Activated naive CD8-positive, alpha-beta T cell treated with anti-CD3 and anti-CD28 coated beads for 36 hours (primary cell): ENCODE measurements at regions not wholly inside any gene's neighbourhood (a gene's known extent, or its start where the extent isn't known, plus 50 kb on each side); places are given as distances from the start of the nearest gene placed in this dataset.

ENCODE experiments used
- DNase-seq: peaks from one replicate; pipeline ENCODE4 v3.0.0; 2021
- H3K27ac Mint-ChIP-seq: one replicate; pipeline ENCODE4 v1.8.0; 2022; ENCODE audit warnings: mild to moderate bottlenecking, moderate library complexity, mixed read lengths
- H3K27me3 Mint-ChIP-seq: one replicate; pipeline ENCODE4 v1.8.0; 2022; ENCODE audit warnings: mild to moderate bottlenecking, mixed read lengths
- H3K36me3 Mint-ChIP-seq: one replicate; pipeline ENCODE4 v1.8.0; 2021; ENCODE audit warnings: mild to moderate bottlenecking, mixed read lengths
- H3K4me1 Mint-ChIP-seq: one replicate; pipeline ENCODE4 v1.8.0; 2021; ENCODE audit warnings: mixed read lengths
- H3K4me3 Mint-ChIP-seq: one replicate; pipeline ENCODE4 v1.8.0; 2022; ENCODE audit warnings: mild to moderate bottlenecking, moderate library complexity, mixed read lengths
- H3K9me3 Mint-ChIP-seq: one replicate; pipeline ENCODE4 v1.8.0; 2022; ENCODE audit warnings: mixed read lengths

DNA sequence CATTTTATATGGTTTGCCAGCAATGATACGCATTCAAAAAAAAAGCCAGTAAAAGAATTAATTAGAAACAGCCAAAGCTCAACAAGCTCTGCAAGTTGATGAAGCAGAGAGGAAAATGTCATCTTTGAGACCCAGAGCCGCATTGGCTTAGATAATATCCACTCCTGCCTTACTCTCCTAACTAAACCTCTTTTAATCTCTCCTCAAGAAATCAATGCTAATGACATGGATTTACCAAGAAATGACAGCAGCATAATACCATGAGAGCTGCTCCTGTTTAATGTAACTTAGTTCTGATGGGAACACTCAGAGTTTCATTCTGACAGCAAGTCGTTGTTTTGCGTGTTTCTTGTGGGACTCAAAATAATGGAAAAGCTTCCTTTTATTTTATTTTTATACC lies 1099.4 kb upstream of the PIK3C3 start:
- H3K4me1 Mint-ChIP-seq = no peaks in the 10 kb centered on the region
- H3K4me3 Mint-ChIP-seq = no peak overlapping the region

DNA sequence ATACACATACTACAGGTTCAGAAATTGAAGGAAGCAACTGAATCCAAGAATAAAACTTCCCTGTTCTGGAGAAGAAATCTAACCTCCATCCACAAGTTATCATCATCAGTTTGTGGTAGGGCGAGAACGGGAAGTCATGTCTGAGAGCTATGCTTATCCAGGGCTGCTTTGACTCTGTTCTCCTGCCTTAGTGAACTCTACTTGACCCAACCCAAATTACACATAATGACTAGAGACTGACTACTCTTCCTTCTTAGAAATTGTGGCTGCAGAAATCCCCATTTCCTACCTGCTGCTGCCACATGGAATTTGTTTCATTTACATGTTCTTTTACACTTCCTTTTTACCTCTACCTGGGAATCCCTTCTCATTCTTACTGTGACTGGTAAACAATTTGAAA lies 1102.6 kb upstream of the PIK3C3 start:
- no peak overlapping the region for H3K4me3 Mint-ChIP-seq

More for the DNA sequence above, 1099.4 kb upstream of the PIK3C3 start:
- H3K36me3 Mint-ChIP-seq = no peaks in the 10 kb centered on the region
- peaks cover 5% of the 10 kb centered on the region for H3K9me3 Mint-ChIP-seq
- DNase-seq = no peak
- no peaks in the 10 kb centered on the region for H3K27me3 Mint-ChIP-seq
- H3K27ac Mint-ChIP-seq = no peak overlapping the region

DNA sequence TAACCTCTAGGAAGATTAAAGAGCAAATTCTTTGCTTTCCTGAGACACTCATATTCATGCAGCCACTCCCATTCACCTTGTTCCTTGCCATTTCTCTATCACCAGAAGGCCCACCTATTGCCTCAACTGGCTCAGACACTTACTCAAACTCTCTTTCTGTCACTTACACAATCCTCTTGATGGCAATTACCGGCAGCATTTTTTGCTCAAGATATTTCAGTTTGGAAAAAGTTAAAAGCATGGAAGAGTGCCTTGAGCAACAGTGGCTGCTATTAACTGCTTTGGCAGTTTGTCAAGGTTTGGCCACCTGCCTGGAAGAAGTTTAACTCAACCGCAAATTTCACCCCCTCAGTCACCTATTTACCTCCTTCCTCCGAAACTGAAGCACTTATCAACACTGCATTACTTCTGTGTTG lies 1104.0 kb upstream of the PIK3C3 start:
- Mint-ChIP-seq H3K4me1 (no peaks in the 10 kb centered on the region), H3K27me3 (no peaks in the 10 kb centered on the region), H3K36me3 (no peaks in the 10 kb centered on the region), H3K27ac (no peak overlapping the region), H3K4me3 (no peak overlapping the region), H3K9me3 (peaks cover 3% of the 10 kb centered on the region)
- no peak for DNase-seq

More for the DNA sequence above, 1102.6 kb upstream of the PIK3C3 start:
- H3K36me3 Mint-ChIP-seq = no peaks in the 10 kb centered on the region
- no peaks in the 10 kb centered on the region for H3K4me1 Mint-ChIP-seq
- H3K27ac Mint-ChIP-seq = no peak overlapping the region
- H3K9me3 Mint-ChIP-seq = peaks cover 3% of the 10 kb centered on the region
- DNase-seq = no peak
- no peaks in the 10 kb centered on the region for H3K27me3 Mint-ChIP-seq

DNA sequence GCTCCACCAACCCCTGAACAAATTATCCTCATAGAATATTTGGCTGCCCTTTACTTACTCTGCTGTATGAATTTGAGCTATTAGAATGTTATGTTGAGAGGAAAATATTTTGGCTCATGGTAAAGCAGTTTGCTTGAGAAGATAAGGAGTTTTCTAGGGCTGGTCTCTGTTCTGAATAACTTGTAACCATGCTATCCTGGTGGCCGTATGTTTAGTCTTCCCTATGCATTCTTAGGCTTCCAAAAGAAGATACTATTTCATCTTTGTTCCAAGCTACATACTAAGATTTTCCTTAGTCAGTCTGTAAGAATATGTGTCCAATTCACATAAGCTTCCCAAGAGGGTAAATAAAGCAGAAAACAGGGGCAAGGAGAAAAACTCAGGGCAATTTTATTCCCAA lies 1105.1 kb upstream of the PIK3C3 start:
- no peak overlapping the region for H3K4me3 Mint-ChIP-seq
- H3K4me1 Mint-ChIP-seq = no peaks in the 10 kb centered on the region
- H3K9me3 Mint-ChIP-seq = peaks cover 3% of the 10 kb centered on the region
- no peak for DNase-seq
- H3K27ac Mint-ChIP-seq = no peak overlapping the region
- H3K36me3 Mint-ChIP-seq = no peaks in the 10 kb centered on the region
- H3K27me3 Mint-ChIP-seq = no peaks in the 10 kb centered on the region

DNA sequence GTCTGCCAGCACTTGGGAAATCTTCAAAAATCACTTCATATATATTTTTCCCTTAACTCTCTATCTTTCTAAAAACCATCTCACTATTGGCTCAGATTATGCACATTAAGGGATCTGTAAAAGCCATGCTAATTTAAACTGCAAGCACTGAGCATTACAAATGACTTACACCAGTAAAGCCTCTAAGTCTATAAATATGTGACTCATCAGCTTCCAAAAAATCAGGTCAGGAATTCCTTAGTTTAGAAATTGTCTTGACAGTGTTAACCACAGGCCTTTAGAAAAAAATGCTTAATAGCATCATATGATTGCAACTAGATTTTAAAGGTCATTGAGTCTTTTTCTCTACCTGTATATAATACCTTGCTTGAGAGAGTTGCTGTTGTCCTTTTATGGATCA lies 1113.6 kb upstream of the PIK3C3 start:
- H3K4me3 Mint-ChIP-seq = no peak overlapping the region
- peaks cover 3% of the 10 kb centered on the region for H3K9me3 Mint-ChIP-seq
- H3K36me3 Mint-ChIP-seq = no peaks in the 10 kb centered on the region
- H3K4me1 Mint-ChIP-seq = no peaks in the 10 kb centered on the region
- no peak for DNase-seq
- H3K27ac Mint-ChIP-seq = no peak overlapping the region
- H3K27me3 Mint-ChIP-seq = no peaks in the 10 kb centered on the region

DNA sequence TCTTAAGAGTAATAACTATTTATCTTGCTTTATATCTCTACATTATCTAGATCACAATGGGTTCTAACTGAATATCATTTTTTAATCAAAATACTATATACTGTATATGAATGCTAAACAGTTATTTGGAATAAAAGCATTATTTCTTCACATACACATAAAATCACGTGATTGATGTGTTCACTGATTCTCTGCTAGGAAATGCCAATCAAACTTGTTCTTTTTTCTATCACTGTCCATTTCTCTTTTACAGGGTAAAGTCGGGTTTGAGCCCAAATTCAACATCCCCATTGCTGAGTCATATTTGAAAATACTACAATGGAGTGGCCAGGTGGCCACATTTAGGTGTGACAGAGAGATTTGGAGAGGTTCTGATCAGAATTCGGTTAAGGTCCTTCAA lies 1114.0 kb upstream of the PIK3C3 start:
- Mint-ChIP-seq H3K36me3 (no peaks in the 10 kb centered on the region), H3K4me3 (no peak overlapping the region), H3K4me1 (no peaks in the 10 kb centered on the region), H3K9me3 (peaks cover 3% of the 10 kb centered on the region), H3K27me3 (no peaks in the 10 kb centered on the region), H3K27ac (no peak overlapping the region)
- DNase-seq = no peak

DNA sequence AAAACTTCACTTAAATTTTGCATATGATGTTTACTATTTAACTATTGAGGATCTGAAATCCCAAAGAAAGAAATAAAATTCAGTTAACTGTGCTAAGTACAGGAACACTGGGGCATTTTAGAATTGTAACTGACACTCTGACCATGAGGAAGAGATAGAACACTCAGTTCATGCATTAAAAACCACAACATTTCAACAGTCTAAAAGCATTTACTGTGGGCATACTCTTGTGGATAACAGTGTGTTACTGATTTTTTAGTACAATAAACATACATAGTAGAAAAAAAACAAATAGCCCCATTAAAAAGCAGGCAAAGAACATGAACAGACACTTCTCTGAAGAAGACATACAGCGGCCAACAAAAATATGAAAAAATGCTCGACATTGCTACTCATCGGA lies 1122.7 kb upstream of the PIK3C3 start:
- Mint-ChIP-seq H3K27me3 (no peaks in the 10 kb centered on the region), H3K27ac (no peak overlapping the region)

DNA sequence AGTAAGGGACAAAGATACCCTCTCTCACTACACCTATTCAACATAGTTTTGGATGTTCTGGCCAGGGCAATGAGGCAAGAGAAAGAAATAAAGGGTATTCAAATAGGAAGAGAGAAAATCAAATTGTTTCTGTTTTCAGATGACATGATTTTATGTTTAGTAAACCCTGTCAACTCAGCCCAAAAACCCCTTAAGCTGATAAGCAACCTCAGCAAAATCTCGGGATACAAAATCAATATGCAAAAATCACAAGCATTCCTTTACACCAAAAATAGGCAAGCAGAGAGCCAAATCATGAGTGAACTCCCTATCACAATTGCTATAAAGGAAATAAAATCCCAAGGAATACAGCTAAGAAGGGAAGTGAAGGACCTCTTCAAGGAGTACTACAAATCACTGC lies 1130.7 kb upstream of the PIK3C3 start:
- H3K4me1 Mint-ChIP-seq = no peaks in the 10 kb centered on the region
- H3K27ac Mint-ChIP-seq = no peak overlapping the region

More for the DNA sequence above, 1122.7 kb upstream of the PIK3C3 start:
- peaks cover 3% of the 10 kb centered on the region for H3K9me3 Mint-ChIP-seq
- no peaks in the 10 kb centered on the region for H3K36me3 Mint-ChIP-seq
- no peak overlapping the region for H3K4me3 Mint-ChIP-seq
- no peak for DNase-seq
- H3K4me1 Mint-ChIP-seq = no peaks in the 10 kb centered on the region

DNA sequence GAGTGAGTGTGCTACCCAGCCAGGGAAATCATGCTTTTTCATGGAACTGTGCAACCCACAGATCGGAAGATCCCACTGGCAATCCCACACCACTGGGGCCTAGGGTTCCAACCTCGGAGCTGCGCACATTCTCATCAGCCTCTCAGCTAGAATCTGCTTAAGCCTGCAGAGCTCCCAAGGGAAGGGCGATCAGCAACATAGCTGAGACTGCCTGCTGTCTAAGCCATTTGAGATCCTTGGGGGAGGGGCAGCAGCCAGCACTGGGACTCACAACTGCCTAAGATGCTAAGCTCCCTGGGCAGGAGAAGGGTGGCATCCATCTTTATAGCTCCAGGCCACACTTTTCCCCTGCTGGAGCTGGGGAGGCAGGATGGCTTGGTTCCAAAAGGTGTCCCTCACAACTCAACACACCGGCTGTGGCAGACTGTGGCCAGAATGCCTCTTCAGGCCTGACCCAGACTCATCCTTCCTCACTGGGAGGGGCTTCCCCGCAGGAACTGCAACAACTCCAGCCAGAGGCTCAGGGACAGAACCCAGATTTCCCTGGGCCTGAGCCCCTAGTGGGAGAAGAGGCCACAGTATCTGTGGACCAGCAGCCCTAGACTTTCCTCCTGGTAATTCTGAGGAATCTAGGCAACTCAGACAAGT lies 1133.3 kb upstream of the PIK3C3 start:
- no peaks in the 10 kb centered on the region for H3K4me1 Mint-ChIP-seq
- DNase-seq = no peak
- H3K36me3 Mint-ChIP-seq = no peaks in the 10 kb centered on the region

More for the DNA sequence above, 1130.7 kb upstream of the PIK3C3 start:
- H3K4me3 Mint-ChIP-seq = no peak overlapping the region
- no peaks in the 10 kb centered on the region for H3K36me3 Mint-ChIP-seq
- H3K9me3 Mint-ChIP-seq = peaks cover 2% of the 10 kb centered on the region
- no peak for DNase-seq
- no peaks in the 10 kb centered on the region for H3K27me3 Mint-ChIP-seq

DNA sequence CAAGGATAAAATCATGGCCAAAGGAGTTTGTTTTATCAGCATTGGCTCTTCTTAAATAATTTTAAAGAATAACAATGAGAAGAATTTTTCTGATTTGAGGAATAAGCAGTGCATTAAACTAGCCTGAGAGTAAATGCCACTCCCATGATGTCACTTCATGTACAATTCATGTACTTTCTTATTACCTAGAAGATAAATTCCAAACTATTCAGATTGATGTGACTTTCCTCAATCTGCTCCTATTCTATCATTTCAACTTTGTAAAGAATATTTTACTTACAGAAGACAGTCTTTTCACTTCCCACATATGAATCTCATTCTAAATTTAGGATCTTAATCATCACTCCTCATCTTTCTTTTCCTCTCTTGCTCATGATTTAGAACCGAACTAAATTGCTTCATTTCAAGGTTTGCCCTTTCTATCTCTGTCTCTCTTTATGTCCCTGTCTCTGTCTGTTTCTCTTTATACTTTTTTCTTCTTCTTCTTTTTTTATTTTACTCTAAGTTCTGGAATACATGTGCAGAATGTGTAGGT lies 1142.0 kb upstream of the PIK3C3 start:
- Mint-ChIP-seq H3K27ac (no peak overlapping the region), H3K27me3 (no peaks in the 10 kb centered on the region), H3K36me3 (no peaks in the 10 kb centered on the region), H3K9me3 (peaks cover 2% of the 10 kb centered on the region), H3K4me3 (no peak overlapping the region), H3K4me1 (no peaks in the 10 kb centered on the region)
- DNase-seq = no peak

More for the DNA sequence above, 1133.3 kb upstream of the PIK3C3 start:
- no peak overlapping the region for H3K27ac Mint-ChIP-seq
- H3K27me3 Mint-ChIP-seq = no peaks in the 10 kb centered on the region
- H3K9me3 Mint-ChIP-seq = peaks cover 2% of the 10 kb centered on the region
- H3K4me3 Mint-ChIP-seq = no peak overlapping the region

DNA sequence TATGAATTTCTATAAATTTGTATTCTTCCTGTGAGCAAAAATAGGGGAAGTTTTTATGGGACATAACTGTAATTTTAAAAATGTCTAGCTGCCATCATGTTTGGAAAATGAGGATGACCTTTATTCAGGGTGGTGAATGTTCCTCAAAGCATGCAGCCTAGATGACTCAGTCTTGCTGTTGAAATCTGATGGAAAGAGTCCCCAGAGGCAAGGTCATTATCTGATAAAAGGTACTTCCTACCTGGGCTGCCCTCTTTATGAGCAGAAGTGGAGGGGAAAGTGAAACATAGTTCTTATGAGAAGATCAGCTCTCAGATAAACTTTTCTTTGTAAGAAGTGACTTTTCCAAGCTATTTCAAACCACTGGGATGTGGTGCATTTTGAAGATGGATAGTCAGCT lies 1144.7 kb upstream of the PIK3C3 start:
- Mint-ChIP-seq H3K4me3 (no peak overlapping the region), H3K9me3 (peaks cover 3% of the 10 kb centered on the region), H3K27ac (no peak overlapping the region), H3K36me3 (no peaks in the 10 kb centered on the region), H3K27me3 (no peaks in the 10 kb centered on the region), H3K4me1 (no peaks in the 10 kb centered on the region)
- DNase-seq = no peak

DNA sequence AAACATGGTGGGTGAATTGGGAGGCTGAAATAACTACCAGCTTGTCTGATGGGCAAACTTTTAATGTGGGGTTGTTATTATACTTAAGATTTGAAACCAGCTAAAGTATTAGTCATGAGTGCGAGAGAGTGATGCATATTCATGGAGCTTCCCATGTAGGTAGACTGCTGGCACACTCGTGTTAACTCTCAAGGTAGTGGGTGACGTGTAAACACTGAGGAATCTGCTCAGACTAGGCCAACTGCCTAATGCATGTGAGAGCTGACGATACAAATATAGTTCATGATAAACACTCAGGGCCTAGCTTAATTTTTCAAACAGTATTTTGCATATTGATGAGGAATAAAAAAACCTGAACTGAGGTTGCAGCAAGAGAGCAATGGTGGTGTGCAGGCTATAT lies 1165.7 kb upstream of the PIK3C3 start:
- Mint-ChIP-seq H3K27me3 (no peaks in the 10 kb centered on the region), H3K9me3 (peaks cover 3% of the 10 kb centered on the region), H3K4me3 (no peak overlapping the region), H3K27ac (no peak overlapping the region), H3K36me3 (no peaks in the 10 kb centered on the region), H3K4me1 (no peaks in the 10 kb centered on the region)
- no peak for DNase-seq

DNA sequence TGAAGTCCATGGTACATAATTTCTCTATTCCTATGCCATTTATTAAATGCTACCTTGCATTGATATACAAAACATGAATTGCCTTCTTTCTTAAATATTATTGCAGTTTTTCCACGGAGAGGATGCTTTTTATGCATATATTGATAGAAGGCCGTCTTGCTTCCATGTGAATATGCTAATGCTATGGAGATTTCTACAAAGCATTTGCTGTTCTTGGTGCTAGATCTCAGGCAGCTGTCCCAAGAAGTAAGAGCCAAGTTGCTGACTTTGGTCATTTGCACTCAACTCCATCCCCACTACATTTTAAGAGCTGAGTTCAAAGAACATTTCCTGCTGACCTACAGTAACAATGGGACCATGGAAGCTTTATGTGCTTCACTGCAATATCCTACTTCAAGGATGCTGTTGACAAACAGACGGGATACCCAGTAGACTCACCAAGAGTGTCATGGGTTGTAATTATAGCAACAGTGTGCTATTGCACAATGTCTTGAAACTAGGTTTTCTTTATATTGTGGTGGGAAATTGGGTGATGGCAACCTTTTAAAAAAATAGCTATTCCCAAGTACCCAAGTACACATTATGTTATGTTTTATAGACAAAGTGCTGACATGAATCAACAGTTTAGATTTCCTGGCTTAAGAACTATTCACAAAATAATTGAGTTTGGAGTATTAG lies 1172.4 kb upstream of the PIK3C3 start:
- Mint-ChIP-seq H3K4me1 (no peaks in the 10 kb centered on the region), H3K27ac (no peak overlapping the region), H3K36me3 (no peaks in the 10 kb centered on the region), H3K9me3 (peaks cover 2% of the 10 kb centered on the region), H3K4me3 (no peak overlapping the region), H3K27me3 (no peaks in the 10 kb centered on the region)
- no peak for DNase-seq

DNA sequence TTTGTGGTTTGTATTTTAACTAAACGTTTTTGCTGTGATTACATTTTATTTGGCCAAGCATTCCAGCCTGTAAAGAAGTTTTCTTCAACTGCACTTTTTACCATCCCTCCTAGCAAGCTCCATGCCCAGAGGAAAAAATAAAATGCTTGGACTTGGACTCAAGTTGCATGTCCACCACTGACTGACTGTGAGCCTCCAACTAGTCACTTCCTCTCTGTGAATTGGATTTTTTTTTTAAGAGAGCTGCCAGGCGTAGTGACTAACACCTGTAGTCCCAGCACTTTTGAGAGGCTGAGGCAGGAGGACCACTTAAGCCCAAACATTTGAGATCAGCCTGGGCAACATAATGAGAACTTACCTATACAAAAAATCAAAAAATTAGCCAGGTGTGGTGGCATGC lies 1185.2 kb upstream of the PIK3C3 start:
- no peak for DNase-seq
- Mint-ChIP-seq H3K36me3 (no peaks in the 10 kb centered on the region), H3K27me3 (no peaks in the 10 kb centered on the region), H3K4me3 (no peak overlapping the region), H3K27ac (no peak overlapping the region), H3K9me3 (no peaks in the 10 kb centered on the region), H3K4me1 (no peaks in the 10 kb centered on the region)

DNA sequence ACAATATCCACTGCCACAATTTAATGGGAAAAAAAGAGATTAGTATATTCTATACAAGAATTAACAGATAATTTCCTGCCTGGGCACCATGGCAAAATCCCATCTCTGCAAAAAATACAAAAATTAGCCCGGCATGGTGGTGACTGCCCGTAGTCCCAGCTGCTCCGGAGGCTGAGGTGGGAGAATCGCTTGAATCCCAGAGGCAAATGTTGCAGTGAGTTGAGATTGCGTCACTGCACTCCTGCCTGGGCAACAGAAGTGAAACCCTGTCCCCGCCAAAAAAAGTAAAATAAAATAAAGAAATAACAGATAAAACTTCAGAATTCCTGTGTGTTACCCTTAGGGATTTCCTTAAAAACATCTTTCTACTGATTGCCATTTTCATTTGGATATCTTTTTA lies 1194.8 kb upstream of the PIK3C3 start:
- H3K27ac Mint-ChIP-seq = no peak overlapping the region
- no peaks in the 10 kb centered on the region for H3K4me1 Mint-ChIP-seq
- no peaks in the 10 kb centered on the region for H3K27me3 Mint-ChIP-seq
- DNase-seq = no peak
- no peaks in the 10 kb centered on the region for H3K9me3 Mint-ChIP-seq
- no peak overlapping the region for H3K4me3 Mint-ChIP-seq
- no peaks in the 10 kb centered on the region for H3K36me3 Mint-ChIP-seq

DNA sequence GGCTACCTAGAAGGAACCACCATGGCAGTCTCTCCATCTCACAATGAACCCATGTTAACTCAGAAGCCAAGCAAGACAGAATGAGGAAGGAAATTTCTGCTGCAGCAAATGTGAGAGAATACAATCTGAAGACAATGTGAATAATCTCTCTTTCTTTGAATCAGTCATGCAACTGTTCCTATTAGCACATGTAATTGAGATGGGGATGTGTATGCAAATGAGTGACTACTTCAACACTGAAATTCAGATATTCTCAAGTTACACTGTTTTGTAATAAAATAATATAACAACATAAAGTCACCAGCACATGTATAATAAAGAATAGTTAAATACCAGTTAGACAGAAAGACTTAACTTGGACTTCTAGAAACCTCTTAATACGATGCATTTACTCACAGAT lies 1200.6 kb upstream of the PIK3C3 start:
- H3K9me3 Mint-ChIP-seq = no peaks in the 10 kb centered on the region
- H3K4me3 Mint-ChIP-seq = no peak overlapping the region
- no peaks in the 10 kb centered on the region for H3K36me3 Mint-ChIP-seq
- H3K27me3 Mint-ChIP-seq = no peaks in the 10 kb centered on the region
- DNase-seq = no peak
- H3K4me1 Mint-ChIP-seq = no peaks in the 10 kb centered on the region
- no peak overlapping the region for H3K27ac Mint-ChIP-seq
